Testis (tissue), 2 donors: ENCODE measurements at regions not wholly inside any gene's neighbourhood (a gene's known extent, or its start where the extent isn't known, plus 50 kb on each side); places are given as distances from the start of the nearest gene placed in this dataset.

Source experiments
- CTCF ChIP-seq, 3 experiments: fragments of 450-650 bp in 2 of 3; fragments of 200-600 bp in 1 of 3; sonication (generic) in 1 of 3; IDR thresholded peaks; one replicate each; pipeline ENCODE4 v1.5.1; 2016 to 2019; ENCODE audit warnings: antibody characterized with exemption in 3 of 3, mild to moderate bottlenecking in 2 of 3, moderate library complexity in 1 of 3
- POLR2A ChIP-seq: fragments of 450-650 bp; IDR thresholded peaks from one replicate; pipeline ENCODE4 v1.6.1; 2017; ENCODE audit warnings: antibody characterized with exemption, mild to moderate bottlenecking, moderate library complexity

GRCh38 chr10:63700631-63701156 lies 179.5 kb downstream of the REEP3 start:
- TF ChIP-seq CTCF (IDR thresholded peaks at IDR 0.05): no peak
- TF ChIP-seq POLR2A: no peak
